ENCODE measurements at regions not wholly inside any gene's neighbourhood (a gene's known extent, or its start where the extent isn't known, plus 50 kb on each side); places are given as distances from the start of the nearest gene placed in this dataset.

DNA sequence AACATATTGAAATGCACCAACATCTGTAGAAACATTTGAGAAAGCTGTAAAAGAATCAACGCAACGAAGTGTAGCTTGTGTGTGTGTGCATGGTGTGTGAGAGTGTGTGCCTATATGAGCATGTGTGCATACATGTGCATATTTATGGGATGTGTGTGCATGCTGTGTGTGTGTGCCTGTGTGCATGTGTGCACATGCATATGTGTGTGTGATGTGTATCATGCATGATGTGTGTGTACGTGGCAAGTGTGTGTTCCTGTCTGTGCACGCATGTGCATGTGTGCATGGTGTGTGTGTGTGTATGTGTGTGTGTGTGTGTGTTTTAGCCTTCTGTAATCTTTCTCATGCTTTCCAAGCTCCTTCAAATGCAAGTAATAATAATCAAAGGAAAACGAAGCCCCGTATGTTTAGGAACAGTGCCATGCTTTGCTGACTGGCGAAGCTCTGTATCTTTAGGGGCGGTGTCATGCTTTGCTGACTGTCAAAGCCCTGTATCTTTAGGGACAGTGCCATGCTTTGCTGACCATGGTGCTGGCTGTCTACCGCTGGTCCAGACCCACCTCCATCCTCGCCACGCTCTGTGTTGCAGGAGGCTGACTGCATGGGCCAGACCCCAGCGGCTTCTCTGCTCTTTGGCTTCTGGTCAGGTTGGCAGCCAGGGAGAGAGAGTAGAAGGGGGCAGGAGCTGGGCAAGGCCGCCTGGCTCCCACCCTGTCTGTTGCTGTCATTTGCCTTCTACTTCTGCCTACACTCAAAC lies 129.2 kb downstream of the ASB1 start:
- 69 to 77% methylated on average over 2 to 13 of the region's 13 CpGs for WGBS, 2 donors (ENCODE audit: low coverage in 1 of 2)
- in situ Hi-C loops (cut with MboI; ENCODE audit: low pct_ligation_motif_present in 1 of 4, low pct_unique_long_range_greater_than_20kb in 1 of 4, low sequenced_read_pairs in 3 of 4), result no loop called here
- H3K27ac ChIP-seq, result no peak overlapping the region
- H3K36me3 ChIP-seq, result no peaks in the 10 kb centered on the region
- intact Hi-C loops (cut with DNase I; ENCODE audit: low total_unique reads), result no loop called here
- H3K9me3 ChIP-seq, result no peaks in the 10 kb centered on the region
- H3K27me3 ChIP-seq, result no peaks in the 10 kb centered on the region
- TF ChIP-seq POLR2AphosphoS5 (IDR thresholded peaks at IDR 0.05), result no peak
- TF ChIP-seq EP300 (IDR thresholded peaks at IDR 0.05; ENCODE audit: low read depth), result no peak
- TF ChIP-seq POLR2A (IDR thresholded peaks at IDR 0.05), result no peak
- TF ChIP-seq, protein P1, sequence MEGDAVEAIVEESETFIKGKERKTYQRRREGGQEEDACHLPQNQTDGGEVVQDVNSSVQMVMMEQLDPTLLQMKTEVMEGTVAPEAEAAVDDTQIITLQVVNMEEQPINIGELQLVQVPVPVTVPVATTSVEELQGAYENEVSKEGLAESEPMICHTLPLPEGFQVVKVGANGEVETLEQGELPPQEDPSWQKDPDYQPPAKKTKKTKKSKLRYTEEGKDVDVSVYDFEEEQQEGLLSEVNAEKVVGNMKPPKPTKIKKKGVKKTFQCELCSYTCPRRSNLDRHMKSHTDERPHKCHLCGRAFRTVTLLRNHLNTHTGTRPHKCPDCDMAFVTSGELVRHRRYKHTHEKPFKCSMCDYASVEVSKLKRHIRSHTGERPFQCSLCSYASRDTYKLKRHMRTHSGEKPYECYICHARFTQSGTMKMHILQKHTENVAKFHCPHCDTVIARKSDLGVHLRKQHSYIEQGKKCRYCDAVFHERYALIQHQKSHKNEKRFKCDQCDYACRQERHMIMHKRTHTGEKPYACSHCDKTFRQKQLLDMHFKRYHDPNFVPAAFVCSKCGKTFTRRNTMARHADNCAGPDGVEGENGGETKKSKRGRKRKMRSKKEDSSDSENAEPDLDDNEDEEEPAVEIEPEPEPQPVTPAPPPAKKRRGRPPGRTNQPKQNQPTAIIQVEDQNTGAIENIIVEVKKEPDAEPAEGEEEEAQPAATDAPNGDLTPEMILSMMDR (IDR thresholded peaks at IDR 0.05), result no peak
- no peak for DNase-seq
- no peak overlapping the region for H3K4me3 ChIP-seq
- H3K4me1 ChIP-seq, result no peaks in the 10 kb centered on the region

DNA sequence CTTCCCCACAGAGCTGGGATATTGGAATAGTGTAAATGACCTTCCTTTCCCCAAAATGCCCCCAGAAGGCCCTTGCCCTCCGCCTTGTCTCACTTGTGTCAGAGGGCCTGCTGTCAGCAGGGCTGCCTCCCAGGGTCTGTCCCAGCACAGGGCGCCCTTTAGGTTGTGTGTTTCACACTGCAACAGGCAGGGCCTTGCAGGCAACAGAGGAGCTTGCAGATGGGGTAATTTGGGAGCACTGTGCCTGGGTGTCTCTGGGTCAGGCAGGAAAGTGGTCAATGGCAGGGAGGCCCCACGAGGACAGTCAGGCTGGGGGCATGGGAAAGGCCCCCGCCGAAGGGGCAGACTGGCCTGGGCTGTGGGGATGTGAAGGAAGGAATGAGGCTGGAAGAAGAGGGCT lies 130.7 kb downstream of the ASB1 start:
- Histone ChIP-seq H3K27me3 (no peaks in the 10 kb centered on the region), H3K4me3 (no peak overlapping the region), H3K36me3 (no peaks in the 10 kb centered on the region), H3K27ac (no peak overlapping the region), H3K4me1 (no peaks in the 10 kb centered on the region), H3K9me3 (no peaks in the 10 kb centered on the region)
- no peak for DNase-seq
- TF ChIP-seq POLR2A (IDR thresholded peaks at IDR 0.05) (no peak), EP300 (IDR thresholded peaks at IDR 0.05; ENCODE audit: low read depth) (no peak), POLR2AphosphoS5 (IDR thresholded peaks at IDR 0.05) (no peak)
- TF ChIP-seq, protein P1 (IDR thresholded peaks at IDR 0.05), result no peak
- 91 to 93% methylated on average over 3 to 5 of the region's 5 CpGs for WGBS, 2 donors (ENCODE audit: low coverage in 1 of 2)
- in situ Hi-C loops (cut with MboI; ENCODE audit: low pct_ligation_motif_present in 1 of 4, low pct_unique_long_range_greater_than_20kb in 1 of 4, low sequenced_read_pairs in 3 of 4), result no loop called here
- intact Hi-C loops (cut with DNase I; ENCODE audit: low total_unique reads), result no loop called here

DNA sequence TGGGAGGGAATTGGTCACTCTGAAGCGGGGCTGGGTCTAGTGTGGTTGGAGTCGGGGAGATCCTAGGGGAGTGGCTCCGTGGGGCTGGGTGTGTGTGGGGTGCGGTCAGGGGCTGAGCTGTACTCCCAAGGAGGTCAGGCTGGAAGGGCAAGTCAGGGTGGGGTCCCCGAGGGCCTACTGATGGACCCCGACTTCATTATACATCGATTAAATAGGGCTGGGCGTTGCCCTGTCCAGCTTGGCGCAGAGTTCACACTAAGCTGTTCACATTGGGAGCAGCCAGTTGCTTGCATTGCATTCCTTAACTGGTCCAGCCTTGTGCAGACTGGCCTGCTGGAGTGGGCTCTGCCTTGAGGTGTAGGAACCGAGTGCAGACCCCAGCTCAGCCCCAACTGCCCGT lies 131.2 kb downstream of the ASB1 start:
- intact Hi-C loops (cut with DNase I; ENCODE audit: low total_unique reads) (no loop called here), in situ Hi-C loops (cut with MboI; ENCODE audit: low pct_ligation_motif_present in 1 of 4, low pct_unique_long_range_greater_than_20kb in 1 of 4, low sequenced_read_pairs in 3 of 4) (no loop called here)
- Histone ChIP-seq H3K36me3 (no peaks in the 10 kb centered on the region), H3K4me3 (no peak overlapping the region), H3K27ac (no peak overlapping the region), H3K27me3 (no peaks in the 10 kb centered on the region), H3K9me3 (no peaks in the 10 kb centered on the region), H3K4me1 (no peaks in the 10 kb centered on the region)
- no peak for DNase-seq
- TF ChIP-seq POLR2AphosphoS5 (IDR thresholded peaks at IDR 0.05) (no peak), POLR2A (IDR thresholded peaks at IDR 0.05) (no peak), EP300 (IDR thresholded peaks at IDR 0.05; ENCODE audit: low read depth) (no peak)
- TF ChIP-seq, protein P1 (IDR thresholded peaks at IDR 0.05), result no peak
- whole genome bisulfite sequencing, 2 donors (ENCODE audit: low coverage in 1 of 2), result 69% methylated on average over 11 of the region's 11 CpGs; no CpG with 5 or more reads in 1 of the 2 donors

DNA sequence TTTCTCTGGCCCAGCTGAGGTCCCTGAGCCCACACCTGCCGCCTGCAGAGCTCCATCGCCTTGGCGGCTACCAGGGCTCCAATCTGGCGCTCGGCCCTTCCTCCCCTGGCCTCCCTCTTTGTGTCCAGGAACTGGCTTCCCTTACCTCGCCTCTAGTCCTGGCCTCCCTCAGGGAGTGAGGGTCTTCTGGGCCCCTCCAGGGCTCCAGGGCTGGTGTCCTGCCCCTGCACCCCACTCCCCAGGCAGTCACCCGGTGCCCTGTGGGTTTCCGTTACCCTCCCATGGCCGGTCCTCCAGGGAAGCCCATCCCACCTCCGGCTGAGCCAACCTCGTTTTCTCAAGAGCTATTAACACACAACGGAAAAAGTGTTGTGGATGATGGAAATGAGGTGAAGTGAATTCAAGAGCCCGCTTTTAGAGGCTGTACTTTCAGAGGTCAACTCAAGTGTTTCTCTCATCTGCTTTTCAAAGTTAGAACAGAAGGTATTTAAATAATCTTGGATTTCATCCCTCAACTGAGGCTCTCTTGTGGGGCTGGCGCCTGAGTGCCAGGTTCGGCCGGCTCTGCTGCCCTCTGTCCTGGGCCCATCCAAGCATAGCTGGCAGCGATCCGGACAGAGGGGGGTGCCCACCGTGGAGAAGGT lies 131.9 kb downstream of the ASB1 start:
- Histone ChIP-seq H3K36me3 (no peaks in the 10 kb centered on the region), H3K4me1 (no peaks in the 10 kb centered on the region), H3K4me3 (no peak overlapping the region), H3K27ac (no peak overlapping the region), H3K9me3 (no peaks in the 10 kb centered on the region), H3K27me3 (no peaks in the 10 kb centered on the region)
- in situ Hi-C loops (cut with MboI; ENCODE audit: low pct_ligation_motif_present in 1 of 4, low pct_unique_long_range_greater_than_20kb in 1 of 4, low sequenced_read_pairs in 3 of 4), result no loop called here
- WGBS, 2 donors (ENCODE audit: low coverage in 1 of 2), result 72 to 88% methylated on average over 2 to 19 of the region's 19 CpGs
- no peak for TF ChIP-seq POLR2AphosphoS5 (IDR thresholded peaks at IDR 0.05)
- no peak for TF ChIP-seq EP300 (IDR thresholded peaks at IDR 0.05; ENCODE audit: low read depth)
- TF ChIP-seq, protein P1 (IDR thresholded peaks at IDR 0.05), result no peak
- no peak for TF ChIP-seq POLR2A (IDR thresholded peaks at IDR 0.05)
- intact Hi-C loops (cut with DNase I; ENCODE audit: low total_unique reads), result no loop called here
- DNase-seq, result no peak

Measured in transverse colon (tissue), 4 donors.